Liver (tissue), 7 donors: ENCODE measurements at regions not wholly inside any gene's neighbourhood (a gene's known extent, or its start where the extent isn't known, plus 50 kb on each side); places are given as distances from the start of the nearest gene placed in this dataset.

Source experiments
- DNase-seq: peaks from one replicate; pipeline ENCODE4 v3.0.0-alpha.2; 2017; ENCODE audit warnings: low spot score
- H3K27ac ChIP-seq, 2 donors: one replicate each; pipeline ENCODE4 v1.7.0; 2013; ENCODE audit warnings: inconsistent platforms in 2 of 2, low read length in 2 of 2, control low read depth in 1 of 2, low read depth in 1 of 2, mild to moderate bottlenecking in 1 of 2
- H3K27me3 ChIP-seq, 4 donors: one replicate each; pipeline versions ENCODE4 v1.6.1 to v1.7.0; 2013; ENCODE audit warnings: low read length in 3 of 4, inconsistent platforms in 1 of 4, mild to moderate bottlenecking in 1 of 4, moderate library complexity in 1 of 4; ENCODE audit not compliant: control insufficient read depth in 4 of 4, insufficient read depth in 4 of 4
- H3K36me3 ChIP-seq, 4 donors: one replicate each; pipeline versions ENCODE4 v1.6.1 to v1.7.0; 2013; ENCODE audit warnings: low read length in 3 of 4, mild to moderate bottlenecking in 3 of 4, low read depth in 1 of 4, moderate library complexity in 1 of 4; ENCODE audit not compliant: control insufficient read depth in 4 of 4, insufficient read depth in 3 of 4
- H3K4me1 ChIP-seq, 4 donors: one replicate each; pipeline versions ENCODE4 v1.6.1 to v1.7.0; 2013; ENCODE audit warnings: low read length in 3 of 4, mild to moderate bottlenecking in 3 of 4, moderate library complexity in 1 of 4; ENCODE audit not compliant: control insufficient read depth in 4 of 4, insufficient read depth in 4 of 4
- H3K4me3 ChIP-seq, 3 donors: one replicate each; pipeline versions ENCODE4 v1.6.1 to v1.7.0; 2013; ENCODE audit warnings: low read length in 3 of 3, control low read depth in 1 of 3, low read depth in 1 of 3, mild to moderate bottlenecking in 1 of 3
- H3K9ac ChIP-seq, 2 donors: one replicate each; pipeline ENCODE4 v1.7.0; 2013; ENCODE audit warnings: low read length in 2 of 2, mild to moderate bottlenecking in 2 of 2, moderate library complexity in 2 of 2, control low read depth in 1 of 2, low read depth in 1 of 2
- H3K9me3 ChIP-seq, 4 donors: one replicate each; pipeline versions ENCODE4 v1.6.1 to v1.7.0; 2013; ENCODE audit warnings: low read length in 3 of 4; ENCODE audit not compliant: control insufficient read depth in 4 of 4
- ATF3 ChIP-seq: IDR thresholded peaks from 2 replicates; pipeline ENCODE4 v1.6.1; 2016; ENCODE audit warnings: antibody characterized with exemption
- EGR1 ChIP-seq, 2 donors: IDR thresholded peaks; 2 replicates each; pipeline ENCODE4 v1.6.1; 2016 to 2018; ENCODE audit warnings: antibody characterized with exemption in 2 of 2, low read depth in 2 of 2
- FOXA1 ChIP-seq: IDR thresholded peaks from 2 replicates; pipeline ENCODE4 v1.6.1; 2016; ENCODE audit warnings: antibody characterized with exemption
- FOXA2 ChIP-seq: IDR thresholded peaks from 2 replicates; pipeline ENCODE4 v1.6.1; 2016; ENCODE audit warnings: antibody characterized with exemption
- GABPA ChIP-seq, 2 donors: IDR thresholded peaks in 1 of 2; conservative IDR thresholded peaks in 1 of 2; 2 replicates each; pipeline ENCODE4 v1.6.1; 2016; ENCODE audit warnings: antibody characterized with exemption in 2 of 2, mild to moderate bottlenecking in 1 of 2, moderate library complexity in 1 of 2
- HNF4A ChIP-seq, 2 donors: conservative IDR thresholded peaks; 2 replicates each; pipeline ENCODE4 v1.6.1; 2016; ENCODE audit warnings: antibody characterized with exemption in 2 of 2, mild to moderate bottlenecking in 2 of 2
- HNF4G ChIP-seq: IDR thresholded peaks from 2 replicates; pipeline ENCODE4 v1.6.1; 2016; ENCODE audit warnings: antibody characterized with exemption
- JUND ChIP-seq, 2 donors: IDR thresholded peaks; 2 replicates each; pipeline ENCODE4 v1.6.1; 2016; ENCODE audit warnings: antibody characterized with exemption in 2 of 2
- NR2F2 ChIP-seq: IDR thresholded peaks from 2 replicates; pipeline ENCODE4 v1.6.1; 2016; ENCODE audit warnings: antibody characterized with exemption
- RAD21 ChIP-seq, 2 donors: IDR thresholded peaks; 2 replicates each; pipeline ENCODE4 v1.6.1; 2016; ENCODE audit warnings: antibody characterized with exemption in 2 of 2, mild to moderate bottlenecking in 2 of 2
- RXRA ChIP-seq, 2 donors: IDR thresholded peaks; 2 replicates each; pipeline ENCODE4 v1.6.1; 2017 to 2018; ENCODE audit warnings: antibody characterized with exemption in 2 of 2, mild to moderate bottlenecking in 1 of 2
- SP1 ChIP-seq: IDR thresholded peaks from 2 replicates; pipeline ENCODE4 v1.6.1; 2018; ENCODE audit warnings: antibody characterized with exemption, mild to moderate bottlenecking
- TAF1 ChIP-seq: conservative IDR thresholded peaks from 2 replicates; pipeline ENCODE4 v1.6.1; 2016; ENCODE audit warnings: antibody characterized with exemption, mild to moderate bottlenecking
- YY1 ChIP-seq: IDR thresholded peaks from 2 replicates; pipeline ENCODE4 v1.6.1; 2016; ENCODE audit warnings: antibody characterized with exemption, mild to moderate bottlenecking
- ZBTB33 ChIP-seq: IDR thresholded peaks from 2 replicates; pipeline ENCODE4 v1.6.1; 2016; ENCODE audit warnings: antibody characterized with exemption
- WGBS: extraction: QIAGEN DNeasy Blood & Tissue Kit; methylation state at CpG from one replicate; pipeline ENCODE4 v1.1.7; 2013; 5-methylcytosine and 5-hydroxymethylcytosine counted together
- TF ChIP-seq, protein P1 (sequence below): IDR thresholded peaks from 2 replicates; pipeline ENCODE4 v1.6.1; 2016; ENCODE audit warnings: antibody characterized with exemption
- TF ChIP-seq, protein P2 (sequence below): IDR thresholded peaks from 2 replicates; pipeline ENCODE4 v1.6.1; 2016; ENCODE audit warnings: antibody characterized with exemption, mild to moderate bottlenecking
- donor health status: healthy.
- donor health status: healthy.
- donor health status: healthy.
- donor health status: healthy.

DNA sequence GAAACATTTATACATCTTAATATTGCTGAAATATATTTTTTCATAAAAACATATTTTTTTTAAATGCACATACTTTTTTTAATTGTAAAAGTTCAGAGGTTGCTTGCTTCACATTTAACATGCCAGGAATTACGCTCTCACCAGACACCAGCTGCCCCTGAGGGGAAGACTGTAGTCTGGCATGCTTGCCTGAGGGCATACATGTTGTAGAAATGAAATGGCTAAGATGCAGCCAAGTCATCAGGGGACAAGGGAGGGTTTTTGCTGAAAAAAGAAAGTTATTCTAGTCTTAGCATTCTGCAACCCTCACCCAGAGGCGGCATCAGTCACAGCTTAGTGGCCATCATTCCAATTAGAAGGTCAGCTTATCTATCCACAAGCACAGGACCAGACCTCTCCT, 426.7 kb upstream of the FTMT start:
- Histone ChIP-seq H3K4me1 (no peaks in the 10 kb centered on the region), H3K27me3 (no peaks in the 10 kb centered on the region), H3K27ac (no peak overlapping the region), H3K9me3 (no peaks in the 10 kb centered on the region), H3K9ac (no peak overlapping the region), H3K4me3 (no peak overlapping the region), H3K36me3 (no peaks in the 10 kb centered on the region)
- no peak for DNase-seq
- TF ChIP-seq ZBTB33 (no peak), RXRA (IDR thresholded peaks at IDR 0.05) (no peak), HNF4A (conservative IDR thresholded peaks at IDR 0.05) (no peak), FOXA1 (no peak), HNF4G (no peak), ATF3 (no peak), FOXA2 (no peak), TAF1 (no peak), SP1 (no peak)
- TF ChIP-seq, protein P1, sequence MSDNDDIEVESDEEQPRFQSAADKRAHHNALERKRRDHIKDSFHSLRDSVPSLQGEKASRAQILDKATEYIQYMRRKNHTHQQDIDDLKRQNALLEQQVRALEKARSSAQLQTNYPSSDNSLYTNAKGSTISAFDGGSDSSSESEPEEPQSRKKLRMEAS = no peak
- 78% methylated on average over 2 of the region's 2 CpGs for WGBS

- no peak overlapping the region for H3K27ac ChIP-seq
- H3K4me1 ChIP-seq = no peaks in the 10 kb centered on the region
- no peak overlapping the region for H3K4me3 ChIP-seq
- TF ChIP-seq TAF1 (no peak), JUND (IDR thresholded peaks at IDR 0.05) (no peak), ATF3 (no peak), HNF4A (conservative IDR thresholded peaks at IDR 0.05) (no peak), SP1 (no peak), EGR1 (IDR thresholded peaks at IDR 0.05; ENCODE audit: low read depth in 2 of 2) (no peak), RXRA (IDR thresholded peaks at IDR 0.05) (no peak), FOXA2 (no peak), GABPA (IDR thresholded peaks at IDR 0.05 in 1 of 2, conservative IDR thresholded peaks at IDR 0.05 in 1 of 2) (no peak)
- H3K9me3 ChIP-seq = no peaks in the 10 kb centered on the region
- 75% methylated on average over 4 of the region's 4 CpGs for WGBS
- no peak for DNase-seq
- H3K9ac ChIP-seq = no peak overlapping the region
- H3K27me3 ChIP-seq = no peaks in the 10 kb centered on the region
- no peaks in the 10 kb centered on the region for H3K36me3 ChIP-seq
These were observed 425.5 kb upstream of the FTMT start for GRCh38 chr5:121426153-121426552.

- 42% methylated on average over 1 of the region's 1 CpG for WGBS
- Histone ChIP-seq H3K27ac (no peak overlapping the region), H3K9me3 (no peaks in the 10 kb centered on the region), H3K4me3 (no peak overlapping the region), H3K27me3 (no peaks in the 10 kb centered on the region), H3K9ac (no peak overlapping the region), H3K36me3 (no peaks in the 10 kb centered on the region), H3K4me1 (no peaks in the 10 kb centered on the region)
- DNase-seq = no peak
- no peak for TF ChIP-seq NR2F2
- no peak for TF ChIP-seq FOXA2
- no peak for TF ChIP-seq JUND (IDR thresholded peaks at IDR 0.05)
- no peak for TF ChIP-seq ATF3
- TF ChIP-seq HNF4A (conservative IDR thresholded peaks at IDR 0.05) = no peak
- TF ChIP-seq RAD21 (IDR thresholded peaks at IDR 0.05) = no peak
- TF ChIP-seq YY1 = no peak
- no peak for TF ChIP-seq HNF4G
- TF ChIP-seq FOXA1 = no peak
- TF ChIP-seq, protein P1 = no peak
- TF ChIP-seq, protein P2, sequence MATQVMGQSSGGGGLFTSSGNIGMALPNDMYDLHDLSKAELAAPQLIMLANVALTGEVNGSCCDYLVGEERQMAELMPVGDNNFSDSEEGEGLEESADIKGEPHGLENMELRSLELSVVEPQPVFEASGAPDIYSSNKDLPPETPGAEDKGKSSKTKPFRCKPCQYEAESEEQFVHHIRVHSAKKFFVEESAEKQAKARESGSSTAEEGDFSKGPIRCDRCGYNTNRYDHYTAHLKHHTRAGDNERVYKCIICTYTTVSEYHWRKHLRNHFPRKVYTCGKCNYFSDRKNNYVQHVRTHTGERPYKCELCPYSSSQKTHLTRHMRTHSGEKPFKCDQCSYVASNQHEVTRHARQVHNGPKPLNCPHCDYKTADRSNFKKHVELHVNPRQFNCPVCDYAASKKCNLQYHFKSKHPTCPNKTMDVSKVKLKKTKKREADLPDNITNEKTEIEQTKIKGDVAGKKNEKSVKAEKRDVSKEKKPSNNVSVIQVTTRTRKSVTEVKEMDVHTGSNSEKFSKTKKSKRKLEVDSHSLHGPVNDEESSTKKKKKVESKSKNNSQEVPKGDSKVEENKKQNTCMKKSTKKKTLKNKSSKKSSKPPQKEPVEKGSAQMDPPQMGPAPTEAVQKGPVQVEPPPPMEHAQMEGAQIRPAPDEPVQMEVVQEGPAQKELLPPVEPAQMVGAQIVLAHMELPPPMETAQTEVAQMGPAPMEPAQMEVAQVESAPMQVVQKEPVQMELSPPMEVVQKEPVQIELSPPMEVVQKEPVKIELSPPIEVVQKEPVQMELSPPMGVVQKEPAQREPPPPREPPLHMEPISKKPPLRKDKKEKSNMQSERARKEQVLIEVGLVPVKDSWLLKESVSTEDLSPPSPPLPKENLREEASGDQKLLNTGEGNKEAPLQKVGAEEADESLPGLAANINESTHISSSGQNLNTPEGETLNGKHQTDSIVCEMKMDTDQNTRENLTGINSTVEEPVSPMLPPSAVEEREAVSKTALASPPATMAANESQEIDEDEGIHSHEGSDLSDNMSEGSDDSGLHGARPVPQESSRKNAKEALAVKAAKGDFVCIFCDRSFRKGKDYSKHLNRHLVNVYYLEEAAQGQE = no peak
- no peak for TF ChIP-seq ZBTB33
These were observed 421.9 kb upstream of the FTMT start for GRCh38 chr5:121429761-121430160.
